NCI-H2081 treated with DMSO at 0.1 percent for 48 hours (cell line): ENCODE measurements at regions not wholly inside any gene's neighbourhood (a gene's known extent, or its start where the extent isn't known, plus 50 kb on each side); places are given as distances from the start of the nearest gene placed in this dataset.

Experiments
- DNase-seq: peaks from one replicate; lab custom pipeline; 2025; lab: John Stamatoyannopoulos, UW

- DNase-seq = no peak
Measured at GRCh38 chrX:69226459-69227158, 61.4 kb upstream of the PJA1 start.

GRCh38 chrX:69222103-69223090, 57.1 kb upstream of the PJA1 start:
- DNase-seq = peak; percentile 1

- no peak for DNase-seq
Measured at GRCh38 chrX:69221239-69222102, 56.2 kb upstream of the PJA1 start.

- DNase-seq = no peak
Measured at GRCh38 chrX:69218407-69218997, 53.2 kb upstream of the PJA1 start.

- no peak for DNase-seq
Measured at GRCh38 chrX:69216911-69217310, 51.7 kb upstream of the PJA1 start.

GRCh38 chrX:69216446-69216845, 51.2 kb upstream of the PJA1 start:
- DNase-seq = no peak

- DNase-seq = no peak
Measured at GRCh38 chrX:69215161-69215875, 50.1 kb upstream of the PJA1 start.
